AG04450 (cell line): ENCODE measurements at regions not wholly inside any gene's neighbourhood (a gene's known extent, or its start where the extent isn't known, plus 50 kb on each side); places are given as distances from the start of the nearest gene placed in this dataset.

Experiments
- CTCF ChIA-PET: fragments of 300-600, 350-600 bp; formaldehyde crosslinking; extraction: SDS; loops from one replicate; lab custom pipeline; 2022; ENCODE audit warnings: antibody characterized with exemption, inconsistent platforms; lab: Charles Lee
- POLR2A ChIA-PET: fragments of 350-600 bp; formaldehyde crosslinking; extraction: SDS; loops from one replicate; lab custom pipeline; 2021; ENCODE audit warnings: antibody characterized with exemption, inconsistent platforms; lab: Yijun Ruan, JAX
- DNase-seq: peaks from one replicate; pipeline ENCODE4 v3.0.0-alpha.2; 2011; ENCODE audit warnings: low read depth, low spot score
- H3K27ac ChIP-seq: one replicate; pipeline ENCODE4 v1.5.1; 2012; ENCODE audit warnings: low read depth, low read length, control low read depth
- H3K27me3 ChIP-seq: one replicate; pipeline ENCODE4 v1.6.0; 2012; ENCODE audit warnings: low read length; ENCODE audit not compliant: control insufficient read depth, insufficient read depth
- H3K4me3 ChIP-seq: 2 replicates; pipeline ENCODE4 v1.5.1; 2011; ENCODE audit warnings: mild to moderate bottlenecking, low read depth, low read length, control low read depth
- H3K9me3 ChIP-seq: 2 replicates; pipeline ENCODE4 v1.5.1; 2012; ENCODE audit warnings: low read length; ENCODE audit not compliant: control insufficient read depth, insufficient read depth
- CTCF ChIP-seq: IDR thresholded peaks from 2 replicates; pipeline ENCODE4 v1.5.1; 2011; ENCODE audit warnings: low read depth, low read length, control low read depth, inconsistent platforms

- no peak overlapping the region for H3K27ac ChIP-seq
- no peak overlapping the region for H3K4me3 ChIP-seq
- no peaks in the 10 kb centered on the region for H3K27me3 ChIP-seq
- ChIA-PET CTCF (no interaction called here), POLR2A (no interaction called here)
- peaks cover 10% of the 10 kb centered on the region for H3K9me3 ChIP-seq
- no peak for DNase-seq
- TF ChIP-seq CTCF: no peak
Measured at GRCh38 chr9:82234160-82234943, 245.8 kb downstream of the SPATA31D1 start.

- Histone ChIP-seq H3K27ac (no peak overlapping the region), H3K9me3 (peaks cover 9% of the 10 kb centered on the region; the same call in 1 of the 2 replicates), H3K27me3 (no peaks in the 10 kb centered on the region), H3K4me3 (no peak overlapping the region)
- ChIA-PET CTCF (no interaction called here), POLR2A (no interaction called here)
- DNase-seq: no peak
- TF ChIP-seq CTCF: no peak
Measured at GRCh38 chr9:82242285-82242963, 253.9 kb downstream of the SPATA31D1 start.

- ChIA-PET CTCF (no interaction called here), POLR2A (no interaction called here)
- DNase-seq: no peak
- H3K4me3 ChIP-seq: no peak overlapping the region
- H3K9me3 ChIP-seq: peaks cover 3% of the 10 kb centered on the region; the same call in 1 of the 2 replicates
- H3K27ac ChIP-seq: no peak overlapping the region
- no peak for TF ChIP-seq CTCF
- H3K27me3 ChIP-seq: no peaks in the 10 kb centered on the region
Measured at GRCh38 chr9:82247318-82247717, 258.7 kb downstream of the SPATA31D1 start.

- Histone ChIP-seq H3K27me3 (no peaks in the 10 kb centered on the region), H3K4me3 (no peak overlapping the region), H3K9me3 (no peaks in the 10 kb centered on the region), H3K27ac (no peak overlapping the region)
- CTCF ChIA-PET: no interaction called here
- TF ChIP-seq CTCF: no peak
- POLR2A ChIA-PET: no interaction called here
- DNase-seq: no peak
Measured at GRCh38 chr9:82252116-82252515, 263.5 kb downstream of the SPATA31D1 start.
